Upper lobe of left lung (tissue), 4 donors: ENCODE measurements at regions not wholly inside any gene's neighbourhood (a gene's known extent, or its start where the extent isn't known, plus 50 kb on each side); places are given as distances from the start of the nearest gene placed in this dataset.

Experiments
- EP300 ChIP-seq, 4 donors: sonication (generic); formaldehyde crosslinking; IDR thresholded peaks; one replicate each; pipeline ENCODE4 v1.5.1; 2017; ENCODE audit warnings: antibody characterized with exemption in 4 of 4, control low read depth in 2 of 4
- POLR2A ChIP-seq, 4 donors: fragments of 450-650 bp; IDR thresholded peaks; one replicate each; pipeline ENCODE4 v1.5.1; 2016 to 2017; ENCODE audit warnings: antibody characterized with exemption in 4 of 4, mild to moderate bottlenecking in 2 of 4
- POLR2AphosphoS5 ChIP-seq, 2 donors: sonication (generic); formaldehyde crosslinking; IDR thresholded peaks; one replicate each; pipeline ENCODE4 v1.5.1; 2017; ENCODE audit warnings: antibody characterized with exemption in 2 of 2
- TF ChIP-seq, protein P1 (sequence below), 6 experiments: fragments of 450-650 bp in 4 of 6; fragments of 200-600 bp in 2 of 6; sonication (generic) in 2 of 6; IDR thresholded peaks; one replicate each; pipeline ENCODE4 v1.5.1; 2016 to 2019; ENCODE audit warnings: antibody characterized with exemption in 6 of 6

DNA sequence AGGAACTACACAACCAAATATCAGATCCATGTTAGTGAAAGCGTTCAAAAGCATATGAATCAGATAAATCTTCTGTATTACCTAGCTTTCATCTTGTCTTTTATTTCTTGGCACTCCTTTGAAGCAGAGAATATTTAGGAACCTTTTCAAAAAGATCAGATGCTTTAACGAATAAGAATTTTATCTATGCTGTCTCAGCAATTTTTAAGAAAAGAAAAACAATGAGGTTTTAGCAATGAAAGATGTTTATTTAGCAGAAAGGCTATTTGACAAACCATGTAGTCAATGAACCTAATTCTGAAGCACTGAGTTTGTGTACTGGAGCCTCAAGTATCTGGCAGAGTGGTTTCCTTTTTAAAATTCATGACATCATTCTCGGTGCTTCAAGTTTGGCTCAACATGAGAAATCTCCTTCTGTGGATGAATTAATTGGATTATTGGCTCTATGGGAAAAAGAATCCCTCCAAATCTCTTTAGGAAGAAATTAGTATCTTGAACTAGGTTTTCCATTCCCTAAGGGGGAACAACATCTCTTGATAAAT is 534.7 kb downstream of the CAAP1 start:
- TF ChIP-seq POLR2AphosphoS5 (IDR thresholded peaks at IDR 0.05) = no peak
- TF ChIP-seq, protein P1, sequence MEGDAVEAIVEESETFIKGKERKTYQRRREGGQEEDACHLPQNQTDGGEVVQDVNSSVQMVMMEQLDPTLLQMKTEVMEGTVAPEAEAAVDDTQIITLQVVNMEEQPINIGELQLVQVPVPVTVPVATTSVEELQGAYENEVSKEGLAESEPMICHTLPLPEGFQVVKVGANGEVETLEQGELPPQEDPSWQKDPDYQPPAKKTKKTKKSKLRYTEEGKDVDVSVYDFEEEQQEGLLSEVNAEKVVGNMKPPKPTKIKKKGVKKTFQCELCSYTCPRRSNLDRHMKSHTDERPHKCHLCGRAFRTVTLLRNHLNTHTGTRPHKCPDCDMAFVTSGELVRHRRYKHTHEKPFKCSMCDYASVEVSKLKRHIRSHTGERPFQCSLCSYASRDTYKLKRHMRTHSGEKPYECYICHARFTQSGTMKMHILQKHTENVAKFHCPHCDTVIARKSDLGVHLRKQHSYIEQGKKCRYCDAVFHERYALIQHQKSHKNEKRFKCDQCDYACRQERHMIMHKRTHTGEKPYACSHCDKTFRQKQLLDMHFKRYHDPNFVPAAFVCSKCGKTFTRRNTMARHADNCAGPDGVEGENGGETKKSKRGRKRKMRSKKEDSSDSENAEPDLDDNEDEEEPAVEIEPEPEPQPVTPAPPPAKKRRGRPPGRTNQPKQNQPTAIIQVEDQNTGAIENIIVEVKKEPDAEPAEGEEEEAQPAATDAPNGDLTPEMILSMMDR (IDR thresholded peaks at IDR 0.05) = no peak
- no peak for TF ChIP-seq EP300 (IDR thresholded peaks at IDR 0.05)
- TF ChIP-seq POLR2A (IDR thresholded peaks at IDR 0.05) = no peak
